ENCODE measurements at regions not wholly inside any gene's neighbourhood (a gene's known extent, or its start where the extent isn't known, plus 50 kb on each side); places are given as distances from the start of the nearest gene placed in this dataset.

GRCh38 chr1:38284953-38285352, 238.4 kb upstream of the POU3F1 start:
- no peak for ATAC-seq (ENCODE audit: insufficient number of reproducible peaks, low FRiP score, low read depth)
- no peak for TF ChIP-seq CTCF (IDR thresholded peaks at IDR 0.05)
- no peak overlapping the region for H3K4me3 ChIP-seq
- H3K9me3 ChIP-seq: no peaks in the 10 kb centered on the region
- H3K4me1 ChIP-seq (ENCODE audit: control insufficient read depth in 1 of 2, low read depth in 2 of 2): no peaks in the 10 kb centered on the region
- no peaks in the 10 kb centered on the region for H3K27me3 ChIP-seq (replicated peaks; ENCODE audit: insufficient read depth)
- no peak for DNase-seq (ENCODE audit: low spot score)
- H3K27ac ChIP-seq: no peak overlapping the region
- H3K36me3 ChIP-seq: no peaks in the 10 kb centered on the region

- Histone ChIP-seq H3K36me3 (no peaks in the 10 kb centered on the region), H3K27me3 (replicated peaks; ENCODE audit: insufficient read depth) (no peaks in the 10 kb centered on the region), H3K9me3 (peaks cover 4% of the 10 kb centered on the region), H3K4me1 (ENCODE audit: control insufficient read depth in 1 of 2, low read depth in 2 of 2) (no peaks in the 10 kb centered on the region), H3K4me3 (no peak overlapping the region), H3K27ac (no peak overlapping the region)
- no peak for TF ChIP-seq CTCF (IDR thresholded peaks at IDR 0.05)
- no peak for DNase-seq (ENCODE audit: low spot score)
- no peak for ATAC-seq (ENCODE audit: insufficient number of reproducible peaks, low FRiP score, low read depth)
Measured at GRCh38 chr1:38283696-38284470, 237.3 kb upstream of the POU3F1 start.

DNA sequence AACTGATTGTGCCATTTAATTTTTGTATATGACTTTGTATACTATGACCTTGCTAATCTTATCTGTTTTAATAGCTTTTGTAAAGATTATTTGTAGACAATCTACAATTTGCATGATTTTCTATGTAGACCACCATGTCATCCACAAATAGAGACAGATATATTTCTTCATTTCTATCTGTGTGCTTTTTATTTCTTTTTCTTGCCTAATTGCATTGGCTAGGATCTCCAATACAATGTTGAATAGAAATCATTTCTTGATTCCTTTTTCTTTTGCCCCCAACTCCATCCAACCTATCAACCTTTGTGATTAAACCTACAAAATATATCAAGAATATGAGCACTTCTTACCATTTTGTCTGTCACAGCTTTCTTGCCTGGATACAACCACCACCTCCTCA, 232.6 kb upstream of the POU3F1 start:
- no peak overlapping the region for H3K4me3 ChIP-seq
- peaks cover 8% of the 10 kb centered on the region for H3K9me3 ChIP-seq
- no peak for DNase-seq (ENCODE audit: low spot score)
- H3K36me3 ChIP-seq: no peaks in the 10 kb centered on the region
- no peaks in the 10 kb centered on the region for H3K27me3 ChIP-seq (replicated peaks; ENCODE audit: insufficient read depth)
- ATAC-seq (ENCODE audit: insufficient number of reproducible peaks, low FRiP score, low read depth): no peak
- no peak overlapping the region for H3K27ac ChIP-seq
- no peaks in the 10 kb centered on the region for H3K4me1 ChIP-seq (ENCODE audit: control insufficient read depth in 1 of 2, low read depth in 2 of 2)
- no peak for TF ChIP-seq CTCF (IDR thresholded peaks at IDR 0.05)

GRCh38 chr1:38277646-38278045, 231.1 kb upstream of the POU3F1 start:
- Histone ChIP-seq H3K9me3 (peaks cover 8% of the 10 kb centered on the region), H3K27ac (no peak overlapping the region), H3K36me3 (no peaks in the 10 kb centered on the region), H3K27me3 (replicated peaks; ENCODE audit: insufficient read depth) (no peaks in the 10 kb centered on the region), H3K4me3 (no peak overlapping the region), H3K4me1 (ENCODE audit: control insufficient read depth in 1 of 2, low read depth in 2 of 2) (no peaks in the 10 kb centered on the region)
- no peak for TF ChIP-seq CTCF (IDR thresholded peaks at IDR 0.05)
- DNase-seq (ENCODE audit: low spot score): no peak
- no peak for ATAC-seq (ENCODE audit: insufficient number of reproducible peaks, low FRiP score, low read depth)

- DNase-seq (ENCODE audit: low spot score) (no peak), ATAC-seq (ENCODE audit: insufficient number of reproducible peaks, low FRiP score, low read depth) (no peak)
- H3K4me3 ChIP-seq: no peak overlapping the region
- H3K27ac ChIP-seq: no peak overlapping the region
- TF ChIP-seq CTCF (IDR thresholded peaks at IDR 0.05): no peak
- no peaks in the 10 kb centered on the region for H3K27me3 ChIP-seq (replicated peaks; ENCODE audit: insufficient read depth)
- H3K4me1 ChIP-seq (ENCODE audit: control insufficient read depth in 1 of 2, low read depth in 2 of 2): no peaks in the 10 kb centered on the region
- H3K9me3 ChIP-seq: peaks cover 8% of the 10 kb centered on the region
- H3K36me3 ChIP-seq: no peaks in the 10 kb centered on the region
Measured at GRCh38 chr1:38275960-38276359, 229.4 kb upstream of the POU3F1 start.

All from thoracic aorta (tissue), 2 donors.